IMR-90 (cell line): ENCODE measurements at regions not wholly inside any gene's neighbourhood (a gene's known extent, or its start where the extent isn't known, plus 50 kb on each side); places are given as distances from the start of the nearest gene placed in this dataset.

Experiments used
- ATAC-seq: fragments of 200-7000 bp; cut with Tn5 transposase; 2 replicates; pipeline ENCODE4 v1.9.1; 2020; ENCODE audit warnings: low read depth, mild to moderate bottlenecking, moderate library complexity
- BruUV-seq: library from RNA; stranded (reverse); fragments of 400-500 nt; replicated peaks from 2 replicates; lab custom pipeline; 2021; lab: Mats Ljungman, UMichigan
- CTCF ChIA-PET: fragments of 300-600 bp; formaldehyde crosslinking; extraction: SDS; loops from one replicate; lab custom pipeline; 2021; ENCODE audit warnings: antibody characterized with exemption; lab: Yijun Ruan, JAX
- POLR2A ChIA-PET: fragments of 300-600 bp; sonication (Branson Sonifier 250); formaldehyde crosslinking; loops from one replicate; lab custom pipeline; 2022; ENCODE audit warnings: antibody characterized with exemption; ENCODE audit not compliant: unreplicated experiment; lab: Charles Lee
- DNase-seq: peaks from one replicate; pipeline ENCODE4 v3.0.0; 2013
- H2AFZ ChIP-seq: replicated peaks from 2 replicates; pipeline ENCODE3; 2013; ENCODE audit warnings: low read length, mild to moderate bottlenecking; ENCODE audit not compliant: poor library complexity
- H2AK5ac ChIP-seq: 2 replicates; pipeline ENCODE4 v1.6.1; 2013; ENCODE audit warnings: low read depth, low read length, inconsistent platforms
- H2AK9ac ChIP-seq: replicated peaks from 2 replicates; pipeline ENCODE3; 2013; ENCODE audit warnings: mild to moderate bottlenecking, low read depth, low read length, moderate library complexity; ENCODE audit not compliant: poor library complexity
- H2BK120ac ChIP-seq: 2 replicates; pipeline ENCODE4 v1.6.1; 2013; ENCODE audit warnings: low read depth, low read length, inconsistent platforms
- H2BK15ac ChIP-seq: 3 replicates; pipeline ENCODE4 v1.6.1; 2013; ENCODE audit warnings: low read depth, low read length, inconsistent platforms
- H2BK20ac ChIP-seq: 2 replicates; pipeline ENCODE4 v1.6.1; 2013; ENCODE audit warnings: low read depth, mild to moderate bottlenecking, inconsistent platforms, low read length, moderate library complexity
- H2BK5ac ChIP-seq: 2 replicates; pipeline ENCODE4 v1.6.1; 2013; ENCODE audit warnings: mild to moderate bottlenecking, low read depth, low read length, inconsistent platforms; ENCODE audit not compliant: poor library complexity, severe bottlenecking
- H3K14ac ChIP-seq: replicated peaks from 2 replicates; pipeline ENCODE4 v1.6.1; 2013; ENCODE audit warnings: low read depth, low read length, inconsistent platforms
- H3K18ac ChIP-seq: 2 replicates; pipeline ENCODE4 v1.6.1; 2013; ENCODE audit warnings: low read depth, low read length, control low read depth
- H3K23ac ChIP-seq: 2 replicates; pipeline ENCODE4 v1.6.1; 2013; ENCODE audit warnings: low read depth, low read length, inconsistent platforms
- H3K27ac ChIP-seq: 2 replicates; pipeline ENCODE4 v1.5.1; 2013; ENCODE audit warnings: mild to moderate bottlenecking, control low read depth, low read length; ENCODE audit not compliant: insufficient read depth
- H3K27me3 ChIP-seq: 2 replicates; pipeline ENCODE4 v1.6.1; 2013; ENCODE audit warnings: low read length; ENCODE audit not compliant: control insufficient read depth, insufficient read depth
- H3K36me3 ChIP-seq: 2 replicates; pipeline ENCODE4 v1.6.1; 2013; ENCODE audit warnings: low read length, mixed read lengths; ENCODE audit not compliant: control insufficient read depth, insufficient read depth
- H3K4ac ChIP-seq: 2 replicates; pipeline ENCODE4 v1.6.1; 2013; ENCODE audit warnings: low read depth, low read length, inconsistent platforms
- H3K4me1 ChIP-seq: 2 replicates; pipeline ENCODE4 v1.6.1; 2013; ENCODE audit warnings: low read length, mixed read lengths; ENCODE audit not compliant: control insufficient read depth, insufficient read depth
- H3K4me2 ChIP-seq: 2 replicates; pipeline ENCODE4 v1.6.1; 2013; ENCODE audit warnings: low read depth, mild to moderate bottlenecking, control low read depth, low read length, moderate library complexity
- H3K4me3 ChIP-seq: 2 replicates; pipeline ENCODE4 v1.5.1; 2013; ENCODE audit warnings: low read depth, mild to moderate bottlenecking, control low read depth, low read length, moderate library complexity; ENCODE audit not compliant: insufficient read depth
- H3K56ac ChIP-seq: 2 replicates; pipeline ENCODE4 v1.6.1; 2013; ENCODE audit warnings: low read length, inconsistent platforms; ENCODE audit not compliant: insufficient read depth; ENCODE audit errors: extremely low read depth
- H3K79me1 ChIP-seq, 2 experiments: 2 replicates each; pipeline ENCODE4 v1.6.1; 2013; ENCODE audit warnings: low read length in 2 of 2, inconsistent platforms in 1 of 2, low read depth in 1 of 2
- H3K9ac ChIP-seq: 2 replicates; pipeline ENCODE4 v1.6.1; 2013; ENCODE audit warnings: low read depth, low read length, control low read depth
- H3K9me1 ChIP-seq: 2 replicates; pipeline ENCODE4 v1.6.1; 2013; ENCODE audit warnings: low read length, inconsistent platforms; ENCODE audit not compliant: insufficient read depth
- H3K9me3 ChIP-seq: 2 replicates; pipeline ENCODE4 v1.6.1; 2013; ENCODE audit warnings: low read length; ENCODE audit not compliant: control insufficient read depth, insufficient read depth
- H4K20me1 ChIP-seq: 2 replicates; pipeline ENCODE4 v1.6.1; 2013; ENCODE audit warnings: low read length, inconsistent platforms; ENCODE audit not compliant: insufficient read depth
- H4K5ac ChIP-seq: 2 replicates; pipeline ENCODE4 v1.6.1; 2013; ENCODE audit warnings: mild to moderate bottlenecking, low read depth, low read length, control low read depth
- H4K8ac ChIP-seq, 2 experiments: 2 replicates each; pipeline ENCODE4 v1.6.1; 2013; ENCODE audit warnings: low read depth in 2 of 2, low read length in 2 of 2, control low read depth in 1 of 2, inconsistent platforms in 1 of 2
- H4K91ac ChIP-seq: 2 replicates; pipeline ENCODE4 v1.6.1; 2013; ENCODE audit warnings: low read depth, low read length, inconsistent platforms; ENCODE audit not compliant: insufficient read depth
- CHD1 ChIP-seq: IDR thresholded peaks from 2 replicates; pipeline ENCODE4 v1.6.1; 2012; ENCODE audit warnings: low read depth, low read length, improper control_type of control experiment
- FOS ChIP-seq: fragments of 150-350 bp; IDR thresholded peaks from 2 replicates; pipeline ENCODE4 v1.6.1; 2016; ENCODE audit warnings: low read depth, low read length
- MAFK ChIP-seq: IDR thresholded peaks from 2 replicates; pipeline ENCODE4 v1.6.1; 2012; ENCODE audit warnings: low read depth, low read length, improper control_type of control experiment
- MAZ ChIP-seq: IDR thresholded peaks from 2 replicates; pipeline ENCODE4 v1.6.1; 2012; ENCODE audit warnings: low read depth, mild to moderate bottlenecking, low read length, improper control_type of control experiment, moderate library complexity, borderline replicate concordance
- MXI1 ChIP-seq: IDR thresholded peaks from 2 replicates; pipeline ENCODE4 v1.6.1; 2012; ENCODE audit warnings: low read depth, mild to moderate bottlenecking, low read length, moderate library complexity, borderline replicate concordance
- RAD21 ChIP-seq: IDR thresholded peaks from 2 replicates; pipeline ENCODE4 v1.6.1; 2012; ENCODE audit warnings: low read length, improper control_type of control experiment
- RFX5 ChIP-seq: IDR thresholded peaks from 2 replicates; pipeline ENCODE4 v1.8.0; 2012; ENCODE audit warnings: low read depth, mild to moderate bottlenecking, low read length, moderate library complexity
- WGBS, 2 experiments: methylation state at CpG; one replicate each; pipeline versions ENCODE4 v1.1.5 to v1.1.7; 2013; ENCODE audit warnings: missing lambda C conversion rate in 2 of 2; ENCODE audit not compliant: insufficient read length in 1 of 2; ENCODE audit errors: extremely low coverage in 2 of 2; 5-methylcytosine and 5-hydroxymethylcytosine counted together
- dilution Hi-C: fragments of 300-500 bp; cut with HindIII; formaldehyde crosslinking; loops from one replicate; pipeline ENCODE4 v1.14.3; 2018; ENCODE audit warnings: low sequenced_read_pairs; ENCODE audit not compliant: unreplicated experiment
- in situ Hi-C: fragments of 300-500 bp; cut with MboI; formaldehyde crosslinking; loops from 3 replicates; pipeline ENCODE4 v1.14.3; 2019; ENCODE audit warnings: low sequenced_read_pairs, inconsistent platforms, mixed read lengths
- intact Hi-C: fragments of 100-400 bp; cut with micrococcal nuclease; formaldehyde crosslinking; loops from 2 replicates; pipeline ENCODE4 v1.10.0; 2022
- TF ChIP-seq, protein P1 (sequence below): fragments of 150-350 bp; IDR thresholded peaks from 2 replicates; pipeline ENCODE4 v1.6.1; 2017; ENCODE audit warnings: mild to moderate bottlenecking, antibody characterized with exemption, low read length, low read depth

GRCh38 chr9:89992326-89993198 is 387.8 kb downstream of the GADD45G start:
- Histone ChIP-seq H2AK9ac (no peak overlapping the region), H3K56ac (no peak overlapping the region), H2BK15ac (no peak overlapping the region), H3K79me1 (no peaks in the 10 kb centered on the region), H2AK5ac (no peak overlapping the region), H3K18ac (no peak overlapping the region), H3K23ac (no peak overlapping the region), H3K9me3 (no peaks in the 10 kb centered on the region), H3K9me1 (no peaks in the 10 kb centered on the region), H3K14ac (no peak overlapping the region), H3K36me3 (no peaks in the 10 kb centered on the region), H4K20me1 (no peaks in the 10 kb centered on the region), H4K5ac (no peak overlapping the region), H3K9ac (no peak overlapping the region), H4K91ac (no peak overlapping the region), H2BK20ac (no peak overlapping the region), H2AFZ (no peak overlapping the region), H3K4me3 (no peak overlapping the region), H3K4me2 (no peak overlapping the region), H2BK120ac (no peak overlapping the region), H2BK5ac (no peak overlapping the region), H3K27ac (no peak overlapping the region), H3K4ac (no peak overlapping the region), H4K8ac (no peak overlapping the region), H3K27me3 (no peaks in the 10 kb centered on the region; the same call in 1 of the 2 replicates), H3K4me1 (no peaks in the 10 kb centered on the region)
- intact Hi-C loops (no loop called here), dilution Hi-C loops (no loop called here), in situ Hi-C loops (no loop called here)
- no peak for ATAC-seq
- TF ChIP-seq FOS, result no peak
- TF ChIP-seq, protein P1, sequence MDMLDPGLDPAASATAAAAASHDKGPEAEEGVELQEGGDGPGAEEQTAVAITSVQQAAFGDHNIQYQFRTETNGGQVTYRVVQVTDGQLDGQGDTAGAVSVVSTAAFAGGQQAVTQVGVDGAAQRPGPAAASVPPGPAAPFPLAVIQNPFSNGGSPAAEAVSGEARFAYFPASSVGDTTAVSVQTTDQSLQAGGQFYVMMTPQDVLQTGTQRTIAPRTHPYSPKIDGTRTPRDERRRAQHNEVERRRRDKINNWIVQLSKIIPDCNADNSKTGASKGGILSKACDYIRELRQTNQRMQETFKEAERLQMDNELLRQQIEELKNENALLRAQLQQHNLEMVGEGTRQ, result no peak
- no peak for TF ChIP-seq RAD21
- TF ChIP-seq MAFK, result no peak
- no peak for TF ChIP-seq MAZ
- no peak for TF ChIP-seq RFX5
- TF ChIP-seq CHD1, result no peak
- TF ChIP-seq MXI1, result no peak
- 83% methylated on average over 4 of the region's 16 CpGs; no CpG with 5 or more reads in 1 of the 2 experiments for WGBS, 2 experiments
- ChIA-PET POLR2A (no interaction called here), CTCF (no interaction called here)
- no peak for DNase-seq
- BruUV-seq, result no TSS peak
